Astrocyte of the spinal cord (primary cell): ENCODE measurements at regions not wholly inside any gene's neighbourhood (a gene's known extent, or its start where the extent isn't known, plus 50 kb on each side); places are given as distances from the start of the nearest gene placed in this dataset.

Experiments used
- DNase-seq: peaks from one replicate; pipeline ENCODE4 v3.0.0; 2011; ENCODE audit warnings: low read depth, low spot score
- H3K4me3 ChIP-seq: 2 replicates; pipeline ENCODE4 v1.5.1; 2011; ENCODE audit warnings: low read depth, mild to moderate bottlenecking, low read length, moderate library complexity
- in situ Hi-C: cut with HindIII; loops from 2 replicates; pipeline ENCODE4 v1.10.0; 2017; ENCODE audit warnings: low sequenced_read_pairs
- TF ChIP-seq, protein P1 (sequence below): IDR thresholded peaks from 2 replicates; pipeline ENCODE4 v1.5.1; 2012; ENCODE audit warnings: low read depth, mild to moderate bottlenecking, low read length, inconsistent platforms

DNA sequence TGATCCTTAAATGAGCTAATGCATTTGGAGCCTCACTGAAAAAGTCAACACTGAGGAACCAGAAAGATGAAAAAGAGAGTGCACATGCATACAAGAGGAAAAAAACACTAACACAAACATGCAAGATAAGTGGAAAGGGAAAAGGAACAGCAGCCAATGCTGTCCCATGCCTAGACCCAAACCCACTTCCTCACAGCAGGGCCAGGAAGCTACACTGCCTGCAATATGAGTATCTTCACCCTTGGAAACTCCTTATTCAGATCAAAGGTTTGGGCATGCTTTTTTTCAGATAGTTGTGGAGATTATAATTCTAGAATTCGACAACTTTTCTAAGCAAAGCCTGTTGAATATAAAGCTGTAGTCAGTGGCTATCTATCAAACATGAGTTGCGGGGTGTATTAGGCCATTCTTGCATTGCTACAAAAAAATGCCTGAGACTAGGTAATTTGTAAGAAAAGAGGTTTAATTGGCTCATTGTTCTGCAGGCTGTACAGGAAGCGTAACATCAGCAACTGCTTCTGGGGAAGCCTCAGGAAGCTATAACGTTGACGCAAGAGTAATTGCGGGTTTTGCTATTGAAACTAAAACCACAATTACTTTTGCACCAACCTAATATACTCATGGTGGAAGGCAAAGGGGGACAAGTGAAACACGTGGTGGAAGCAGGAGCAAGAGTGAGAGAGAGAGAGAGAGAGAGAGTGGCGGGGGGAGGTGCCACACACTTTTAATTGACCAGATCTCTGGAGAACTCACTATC, 138.2 kb downstream of the MBD2 start:
- TF ChIP-seq, protein P1, sequence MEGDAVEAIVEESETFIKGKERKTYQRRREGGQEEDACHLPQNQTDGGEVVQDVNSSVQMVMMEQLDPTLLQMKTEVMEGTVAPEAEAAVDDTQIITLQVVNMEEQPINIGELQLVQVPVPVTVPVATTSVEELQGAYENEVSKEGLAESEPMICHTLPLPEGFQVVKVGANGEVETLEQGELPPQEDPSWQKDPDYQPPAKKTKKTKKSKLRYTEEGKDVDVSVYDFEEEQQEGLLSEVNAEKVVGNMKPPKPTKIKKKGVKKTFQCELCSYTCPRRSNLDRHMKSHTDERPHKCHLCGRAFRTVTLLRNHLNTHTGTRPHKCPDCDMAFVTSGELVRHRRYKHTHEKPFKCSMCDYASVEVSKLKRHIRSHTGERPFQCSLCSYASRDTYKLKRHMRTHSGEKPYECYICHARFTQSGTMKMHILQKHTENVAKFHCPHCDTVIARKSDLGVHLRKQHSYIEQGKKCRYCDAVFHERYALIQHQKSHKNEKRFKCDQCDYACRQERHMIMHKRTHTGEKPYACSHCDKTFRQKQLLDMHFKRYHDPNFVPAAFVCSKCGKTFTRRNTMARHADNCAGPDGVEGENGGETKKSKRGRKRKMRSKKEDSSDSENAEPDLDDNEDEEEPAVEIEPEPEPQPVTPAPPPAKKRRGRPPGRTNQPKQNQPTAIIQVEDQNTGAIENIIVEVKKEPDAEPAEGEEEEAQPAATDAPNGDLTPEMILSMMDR: no peak
- no peak for DNase-seq
- H3K4me3 ChIP-seq: no peak overlapping the region
- in situ Hi-C loops: no loop called here

DNA sequence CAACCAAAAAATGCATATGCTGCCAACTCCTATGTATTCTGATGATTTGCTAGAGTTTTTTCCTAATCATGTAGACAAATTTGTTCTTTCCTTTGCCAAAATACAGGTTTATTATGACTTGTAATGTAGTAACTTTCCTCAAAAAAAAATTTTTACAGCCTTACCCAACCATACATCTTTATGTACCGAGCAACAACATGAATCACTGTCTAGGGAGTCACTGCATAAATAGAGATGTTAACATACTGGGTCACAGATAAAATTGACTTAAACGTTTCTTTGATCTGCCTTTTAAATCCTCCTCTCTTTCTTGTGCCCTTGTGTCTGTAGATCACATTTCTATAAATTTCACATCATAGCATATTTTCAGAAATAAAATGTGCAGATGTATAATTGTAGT, 143.6 kb downstream of the MBD2 start:
- in situ Hi-C loops: no loop called here
- no peak for DNase-seq
- TF ChIP-seq, protein P1: no peak
- H3K4me3 ChIP-seq: no peak overlapping the region

DNA sequence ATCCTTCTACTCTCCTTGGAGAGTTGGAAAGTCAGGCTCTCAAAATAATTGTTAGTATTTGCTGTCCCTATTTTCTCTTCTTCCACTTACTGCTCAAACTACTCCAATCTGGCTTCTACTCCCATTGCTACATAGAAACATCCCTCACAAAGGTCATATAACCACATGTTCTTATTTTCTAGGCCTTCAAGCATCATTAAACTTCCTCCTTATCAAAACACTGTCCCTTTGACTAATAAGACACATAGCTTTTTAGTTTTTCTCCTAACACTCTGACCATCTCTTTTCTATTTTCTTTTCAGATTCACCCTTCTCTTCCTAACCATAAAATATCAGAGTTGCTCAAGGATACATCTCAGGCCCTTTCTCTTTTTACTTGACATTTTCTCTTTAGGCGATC, 148.3 kb downstream of the MBD2 start:
- in situ Hi-C loops: no loop called here
- DNase-seq: no peak
- no peak overlapping the region for H3K4me3 ChIP-seq
- TF ChIP-seq, protein P1: no peak

DNA sequence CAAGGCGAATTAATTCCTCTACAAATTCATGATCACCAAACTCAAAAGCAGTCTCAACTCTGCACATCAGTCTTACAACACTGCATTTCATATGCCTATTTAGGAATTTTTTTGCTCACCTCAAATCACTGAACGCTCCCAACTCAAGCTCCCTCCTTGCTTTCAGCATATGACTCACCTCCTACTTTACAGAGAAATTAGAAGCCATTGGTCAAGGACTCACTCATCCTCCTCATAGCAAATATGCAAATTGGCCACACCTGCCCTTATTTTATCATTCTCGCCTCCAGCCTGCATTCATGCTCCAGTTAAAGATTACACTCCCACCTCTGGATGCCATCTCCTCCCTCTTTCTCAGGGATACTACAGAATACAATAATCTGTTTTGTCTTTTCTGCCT, 148.8 kb downstream of the MBD2 start:
- in situ Hi-C loops: no loop called here
- TF ChIP-seq, protein P1: no peak
- DNase-seq: no peak
- no peak overlapping the region for H3K4me3 ChIP-seq

DNA sequence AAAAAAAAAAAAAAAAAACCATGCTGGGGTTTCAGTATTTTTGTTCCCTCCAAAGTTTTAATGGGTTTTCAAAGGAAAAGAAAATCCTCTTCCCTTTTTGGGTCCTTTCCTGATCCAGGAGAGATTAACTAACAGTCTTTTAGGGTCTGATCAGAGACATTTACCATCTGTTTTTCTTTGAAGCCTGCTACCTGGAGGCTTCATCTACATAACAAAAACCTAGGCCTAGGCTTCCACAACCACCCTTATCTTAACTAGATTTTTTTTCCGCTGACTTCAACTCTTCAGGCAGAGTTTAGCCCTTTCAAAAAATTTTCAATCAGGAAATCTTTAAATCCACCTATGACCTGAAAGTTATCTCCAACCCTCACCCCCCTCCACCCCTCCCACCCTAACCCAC, 154.7 kb downstream of the MBD2 start:
- TF ChIP-seq, protein P1: no peak
- in situ Hi-C loops: no loop called here

DNA sequence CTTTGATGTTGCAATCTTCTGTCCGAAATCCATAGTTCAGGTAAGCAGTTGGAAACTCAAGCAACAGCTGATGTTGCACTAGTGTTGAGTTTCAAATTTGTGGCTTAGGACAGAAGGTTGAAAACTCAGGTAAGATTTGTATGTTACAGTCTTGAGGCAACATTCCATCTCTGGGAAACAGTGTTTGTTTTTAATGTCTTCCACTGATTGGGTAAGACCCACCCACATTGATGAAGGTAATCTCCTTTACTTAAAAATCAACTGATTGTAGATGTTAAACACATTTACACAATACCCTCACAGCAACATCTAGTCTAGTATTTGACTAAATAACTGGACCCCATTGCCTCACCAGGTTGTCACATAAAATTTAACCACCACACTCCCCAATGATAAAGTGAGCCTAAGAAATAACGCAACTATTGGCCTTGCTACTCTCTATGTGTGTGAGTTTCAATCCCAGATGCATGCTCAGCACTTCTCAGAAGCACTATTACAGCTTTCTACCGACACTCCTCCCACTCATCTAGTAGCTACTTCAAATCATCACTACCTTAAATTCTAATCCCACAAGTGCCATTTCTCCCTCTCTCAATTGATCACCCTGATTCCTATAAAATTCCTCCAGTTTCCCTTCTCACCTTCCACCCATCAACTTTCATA, 164.0 kb downstream of the MBD2 start:
- TF ChIP-seq, protein P1: no peak
- no peak overlapping the region for H3K4me3 ChIP-seq
- in situ Hi-C loops: no loop called here
- DNase-seq: no peak

More for the DNA sequence above, 154.7 kb downstream of the MBD2 start:
- H3K4me3 ChIP-seq: no peak overlapping the region
- DNase-seq: no peak
